GM23338 (cell line): ENCODE measurements at regions not wholly inside any gene's neighbourhood (a gene's known extent, or its start where the extent isn't known, plus 50 kb on each side); places are given as distances from the start of the nearest gene placed in this dataset.

ENCODE experiments used
- ATAC-seq: fragments of 200-7000 bp; cut with Tn5 transposase; 3 replicates; pipeline ENCODE4 v1.9.1; 2020
- DNase-seq: peaks from one replicate; pipeline ENCODE4 v3.0.0-alpha.2; 2015; ENCODE audit warnings: low spot score
- H2AFZ ChIP-seq: fragments of 200-600 bp; sonication (generic); 2 replicates; pipeline ENCODE4 v1.8.0; 2016; ENCODE audit warnings: antibody characterized with exemption, mild to moderate bottlenecking, moderate library complexity
- H3F3A ChIP-seq: fragments of 200-600 bp; sonication (generic); replicated peaks from 2 replicates; pipeline ENCODE4 v1.8.0; 2017; ENCODE audit warnings: antibody characterized with exemption, mixed run types, low read depth
- H3K27ac ChIP-seq: fragments of 200-600 bp; sonication (generic); 2 replicates; pipeline ENCODE4 v1.6.1; 2016; ENCODE audit warnings: low read depth
- H3K27me3 ChIP-seq: fragments of 200-600 bp; sonication (generic); 2 replicates; pipeline ENCODE4 v1.8.0; 2016; ENCODE audit warnings: mild to moderate bottlenecking, mixed run types, moderate library complexity; ENCODE audit not compliant: insufficient read depth
- H3K36me3 ChIP-seq: fragments of 200-600 bp; sonication (generic); 2 replicates; pipeline ENCODE4 v1.8.0; 2016; ENCODE audit warnings: mild to moderate bottlenecking; ENCODE audit not compliant: insufficient read depth
- H3K4me1 ChIP-seq: fragments of 200-600 bp; sonication (generic); 2 replicates; pipeline ENCODE4 v1.8.0; 2016; ENCODE audit warnings: mild to moderate bottlenecking, moderate library complexity; ENCODE audit not compliant: insufficient read depth
- H3K4me2 ChIP-seq: fragments of 200-600 bp; sonication (generic); 2 replicates; pipeline ENCODE4 v1.7.1; 2017; ENCODE audit warnings: mixed run types
- H3K4me3 ChIP-seq: fragments of 200-600 bp; sonication (generic); 2 replicates; pipeline ENCODE4 v1.6.1; 2016; ENCODE audit warnings: mixed run types
- H3K79me2 ChIP-seq: fragments of 200-600 bp; sonication (generic); replicated peaks from 2 replicates; pipeline ENCODE4 v1.8.0; 2017; ENCODE audit warnings: mild to moderate bottlenecking; ENCODE audit not compliant: insufficient read depth
- H3K9me2 ChIP-seq: fragments of 200-600 bp; sonication (generic); 2 replicates; pipeline ENCODE4 v1.8.0; 2017; ENCODE audit not compliant: insufficient read depth
- H4K20me1 ChIP-seq: fragments of 200-600 bp; sonication (generic); replicated peaks from 2 replicates; pipeline ENCODE4 v1.8.0; 2017; ENCODE audit warnings: mild to moderate bottlenecking; ENCODE audit not compliant: insufficient read depth
- H3K27ac Mint-ChIP-seq: 2 replicates; pipeline ENCODE4 v1.8.0; 2020; ENCODE audit warnings: inconsistent platforms, mild to moderate bottlenecking, moderate library complexity, mixed read lengths
- H3K27me3 Mint-ChIP-seq: 3 replicates; pipeline ENCODE4 v1.8.0; 2022; ENCODE audit warnings: low read depth, mild to moderate bottlenecking, moderate library complexity, mixed read lengths, inconsistent platforms; ENCODE audit not compliant: insufficient read depth, poor library complexity
- H3K36me3 Mint-ChIP-seq: 3 replicates; pipeline ENCODE4 v1.8.0; 2021; ENCODE audit warnings: low read depth, mild to moderate bottlenecking, inconsistent platforms, moderate library complexity, mixed read lengths
- H3K4me1 Mint-ChIP-seq: 3 replicates; pipeline ENCODE4 v1.8.0; 2020; ENCODE audit warnings: mild to moderate bottlenecking, inconsistent platforms, mixed read lengths
- H3K4me3 Mint-ChIP-seq: 3 replicates; pipeline ENCODE4 v1.8.0; 2021; ENCODE audit warnings: moderate library complexity, mild to moderate bottlenecking, inconsistent platforms, mixed read lengths
- H3K9me3 Mint-ChIP-seq: 3 replicates; pipeline ENCODE4 v1.8.0; 2020; ENCODE audit warnings: moderate library complexity, mild to moderate bottlenecking, inconsistent platforms, mixed read lengths
- CREB1 ChIP-seq: fragments of 250-450 bp; sonication (Bioruptor Pico); IDR thresholded peaks from 2 replicates; pipeline ENCODE4 v1.5.0; 2020; ENCODE audit warnings: low read depth, mild to moderate bottlenecking, moderate library complexity
- EZH2phosphoT487 ChIP-seq: fragments of 200-600 bp; sonication (generic); IDR thresholded peaks from one replicate; pipeline ENCODE4 v1.8.1; 2018; ENCODE audit warnings: antibody characterized with exemption; ENCODE audit not compliant: unreplicated experiment
- NANOG ChIP-seq: IDR thresholded peaks from 2 replicates; pipeline ENCODE4 v1.6.1; 2016; ENCODE audit warnings: antibody characterized with exemption, borderline replicate concordance
- POLR2AphosphoS5 ChIP-seq: IDR thresholded peaks from 2 replicates; pipeline ENCODE4 v1.6.1; 2016; ENCODE audit warnings: antibody characterized with exemption, low read depth
- STAT1 ChIP-seq: IDR thresholded peaks from one replicate; pipeline ENCODE4 v1.6.1; 2016; ENCODE audit warnings: antibody characterized with exemption; ENCODE audit not compliant: unreplicated experiment
- ZNF114 ChIP-seq: fragments of 250-450 bp; sonication (Bioruptor Pico); IDR thresholded peaks from 2 replicates; pipeline ENCODE4 v1.5.0; 2020; ENCODE audit warnings: mild to moderate bottlenecking, moderate library complexity
- TF ChIP-seq, protein P1 (sequence below), 2 experiments: fragments of 200-600 bp in 1 of 2; sonication (generic) in 1 of 2; conservative IDR thresholded peaks; 2 replicates each; pipeline versions ENCODE4 v1.5.1 to v1.6.1; 2016 to 2017; ENCODE audit warnings: antibody characterized with exemption in 2 of 2, low read depth in 2 of 2, mild to moderate bottlenecking in 2 of 2, moderate library complexity in 1 of 2

DNA sequence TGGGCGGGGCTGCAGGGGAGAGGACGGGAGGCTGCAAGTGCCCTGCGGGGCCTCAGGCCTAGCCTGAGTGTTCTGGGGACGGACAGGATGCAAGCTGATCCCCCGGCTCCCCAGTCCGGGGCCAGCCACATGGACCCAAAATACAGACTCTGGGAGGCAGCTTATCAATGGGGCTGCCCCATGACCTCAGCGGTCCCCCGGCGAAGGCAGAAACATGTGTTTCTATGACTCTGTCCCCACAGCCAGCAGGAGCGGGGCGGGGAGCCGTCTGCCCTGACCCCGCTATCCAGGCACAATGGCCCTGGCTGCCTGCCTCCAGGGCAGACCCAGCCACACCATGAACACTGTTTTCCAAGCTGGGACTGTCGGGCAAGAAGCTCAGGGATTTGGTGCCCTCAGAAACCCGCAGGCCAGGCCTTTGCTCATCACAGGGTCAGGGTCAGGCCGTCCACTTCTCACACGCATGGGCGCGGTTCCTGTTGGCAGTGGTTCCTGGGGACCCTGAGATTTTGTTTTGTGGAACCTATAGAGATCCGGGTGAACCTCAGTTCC lies 75.0 kb downstream of the RFLNA start:
- H3K4me1 ChIP-seq = no peaks in the 10 kb centered on the region
- TF ChIP-seq POLR2AphosphoS5 = no peak
- TF ChIP-seq ZNF114 = no peak
- no peak for TF ChIP-seq CREB1 (CRISPR knock-in tag)
- TF ChIP-seq, protein P1, sequence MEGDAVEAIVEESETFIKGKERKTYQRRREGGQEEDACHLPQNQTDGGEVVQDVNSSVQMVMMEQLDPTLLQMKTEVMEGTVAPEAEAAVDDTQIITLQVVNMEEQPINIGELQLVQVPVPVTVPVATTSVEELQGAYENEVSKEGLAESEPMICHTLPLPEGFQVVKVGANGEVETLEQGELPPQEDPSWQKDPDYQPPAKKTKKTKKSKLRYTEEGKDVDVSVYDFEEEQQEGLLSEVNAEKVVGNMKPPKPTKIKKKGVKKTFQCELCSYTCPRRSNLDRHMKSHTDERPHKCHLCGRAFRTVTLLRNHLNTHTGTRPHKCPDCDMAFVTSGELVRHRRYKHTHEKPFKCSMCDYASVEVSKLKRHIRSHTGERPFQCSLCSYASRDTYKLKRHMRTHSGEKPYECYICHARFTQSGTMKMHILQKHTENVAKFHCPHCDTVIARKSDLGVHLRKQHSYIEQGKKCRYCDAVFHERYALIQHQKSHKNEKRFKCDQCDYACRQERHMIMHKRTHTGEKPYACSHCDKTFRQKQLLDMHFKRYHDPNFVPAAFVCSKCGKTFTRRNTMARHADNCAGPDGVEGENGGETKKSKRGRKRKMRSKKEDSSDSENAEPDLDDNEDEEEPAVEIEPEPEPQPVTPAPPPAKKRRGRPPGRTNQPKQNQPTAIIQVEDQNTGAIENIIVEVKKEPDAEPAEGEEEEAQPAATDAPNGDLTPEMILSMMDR (conservative IDR thresholded peaks at IDR 0.05; ENCODE audit: low read depth in 2 of 2) = no peak
- H3K4me3 Mint-ChIP-seq = no peak overlapping the region
- no peaks in the 10 kb centered on the region for H3F3A ChIP-seq
- no peak overlapping the region for H3K4me3 ChIP-seq
- no peaks in the 10 kb centered on the region for H3K4me1 Mint-ChIP-seq
- H3K27ac Mint-ChIP-seq = no peak overlapping the region
- no peaks in the 10 kb centered on the region for H3K36me3 ChIP-seq
- no peaks in the 10 kb centered on the region; the same call in 1 of the 2 replicates for H4K20me1 ChIP-seq
- no peaks in the 10 kb centered on the region for H3K9me2 ChIP-seq
- H3K27ac ChIP-seq = no peak overlapping the region
- ATAC-seq (no peak), DNase-seq (no peak)
- H3K4me2 ChIP-seq = no peak overlapping the region
- H3K9me3 Mint-ChIP-seq = no peaks in the 10 kb centered on the region
- no peaks in the 10 kb centered on the region for H3K27me3 ChIP-seq
- no peak overlapping the region for H2AFZ ChIP-seq
- peaks cover 2% of the 10 kb centered on the region for H3K27me3 Mint-ChIP-seq
- peaks cover 17% of the 10 kb centered on the region for H3K36me3 Mint-ChIP-seq
- H3K79me2 ChIP-seq = 0 out of 2 replicates have a peak, but pooled peaks cover 5% of the 10 kb centered on the region

DNA sequence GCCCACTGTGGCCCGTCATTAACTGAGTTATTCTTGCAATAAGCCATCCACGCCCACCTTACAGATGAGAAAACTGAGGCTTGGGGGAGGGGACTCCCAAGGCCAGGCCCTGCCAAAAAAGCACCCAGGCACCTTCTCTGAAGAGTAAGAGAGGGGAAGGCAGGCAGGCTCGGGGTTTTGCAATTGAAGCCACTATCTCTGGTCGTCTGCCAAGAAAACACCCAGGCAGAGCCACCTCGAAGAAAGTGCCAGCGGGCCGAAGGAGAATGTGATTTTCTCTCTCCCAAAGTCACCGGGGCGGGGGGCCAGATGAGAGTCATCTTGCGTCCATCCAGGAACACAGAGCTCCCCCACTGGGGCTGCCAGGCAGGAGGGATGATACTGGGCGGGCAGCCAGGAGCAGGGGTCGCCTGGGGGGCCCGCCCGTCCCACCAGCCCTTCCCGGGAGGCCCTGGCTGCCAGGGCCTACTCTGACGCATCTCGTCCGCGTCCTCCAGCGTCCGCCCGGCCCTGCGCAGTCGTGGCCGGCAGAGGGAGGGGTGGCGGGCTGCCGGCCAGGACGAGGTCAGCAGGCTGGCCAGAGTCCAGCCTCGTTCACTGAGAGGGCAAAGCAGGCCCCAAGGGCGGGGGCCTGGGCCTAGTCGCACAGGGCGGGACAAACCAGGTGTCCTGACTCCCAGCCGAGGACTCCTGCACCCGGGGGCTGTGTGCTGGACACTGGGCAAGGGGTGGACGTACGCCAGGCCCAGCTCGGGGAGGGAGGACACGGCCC lies 74.3 kb downstream of the RFLNA start:
- no peaks in the 10 kb centered on the region for H3K9me3 Mint-ChIP-seq
- H3K79me2 ChIP-seq = 0 out of 2 replicates have a peak, but pooled peaks cover 5% of the 10 kb centered on the region
- no peaks in the 10 kb centered on the region for H3K4me1 Mint-ChIP-seq
- H4K20me1 ChIP-seq = no peaks in the 10 kb centered on the region; the same call in 1 of the 2 replicates
- DNase-seq = no peak
- H3K9me2 ChIP-seq = no peaks in the 10 kb centered on the region
- no peak overlapping the region for H3K27ac ChIP-seq
- H3F3A ChIP-seq = no peaks in the 10 kb centered on the region
- no peaks in the 10 kb centered on the region for H3K4me1 ChIP-seq
- peaks cover 2% of the 10 kb centered on the region for H3K27me3 Mint-ChIP-seq
- H3K27ac Mint-ChIP-seq = no peak overlapping the region
- H2AFZ ChIP-seq = no peak overlapping the region
- TF ChIP-seq STAT1 (no peak), NANOG (no peak)
- H3K4me2 ChIP-seq = no peak overlapping the region
- peaks cover 17% of the 10 kb centered on the region; the same call in 2 of the 3 replicates for H3K36me3 Mint-ChIP-seq
- no peak for ATAC-seq
- H3K4me3 Mint-ChIP-seq = no peak overlapping the region
- H3K36me3 ChIP-seq = no peaks in the 10 kb centered on the region
- H3K4me3 ChIP-seq = no peak overlapping the region
- no peaks in the 10 kb centered on the region for H3K27me3 ChIP-seq

DNA sequence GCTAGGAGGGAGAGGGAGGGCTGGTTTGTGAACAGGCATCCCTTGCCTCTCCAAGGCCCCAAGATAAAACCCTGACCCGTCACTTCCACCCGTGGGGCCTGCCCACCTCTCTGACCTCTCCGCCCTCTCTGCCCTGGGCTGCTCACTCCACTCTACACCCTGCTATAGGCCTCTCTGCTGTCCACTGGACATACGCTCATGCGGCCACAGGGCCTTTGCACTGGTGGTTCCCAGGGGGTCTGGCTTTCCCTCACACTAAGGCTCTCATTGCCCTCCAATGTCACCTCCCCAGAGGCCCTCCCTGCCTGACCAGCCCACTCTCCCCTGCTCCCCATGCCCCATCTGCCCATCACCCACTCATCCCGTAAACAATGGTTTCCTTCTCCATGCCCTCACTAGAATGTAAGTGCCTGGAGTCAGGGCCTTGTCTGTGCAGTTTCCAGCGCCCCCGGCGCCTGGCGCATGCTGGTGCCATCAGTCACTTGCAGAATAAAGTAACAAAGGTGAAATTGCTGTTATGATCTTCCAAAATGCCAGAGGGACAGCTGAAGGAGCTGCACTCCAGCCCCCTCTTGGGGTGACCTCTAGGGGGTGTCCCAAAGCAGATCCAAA lies 73.6 kb downstream of the RFLNA start:
- H3K9me3 Mint-ChIP-seq = no peaks in the 10 kb centered on the region
- Histone ChIP-seq H4K20me1 (no peaks in the 10 kb centered on the region; the same call in 1 of the 2 replicates), H3K9me2 (no peaks in the 10 kb centered on the region), H2AFZ (no peak overlapping the region), H3K27ac (no peak overlapping the region), H3K4me3 (no peak overlapping the region), H3K4me1 (no peaks in the 10 kb centered on the region), H3K4me2 (no peak overlapping the region), H3K79me2 (0 out of 2 replicates have a peak, but pooled peaks cover 5% of the 10 kb centered on the region), H3K27me3 (no peaks in the 10 kb centered on the region), H3K36me3 (no peaks in the 10 kb centered on the region), H3F3A (no peaks in the 10 kb centered on the region)
- ATAC-seq = no peak
- DNase-seq = no peak
- TF ChIP-seq, protein P1 (conservative IDR thresholded peaks at IDR 0.05; ENCODE audit: low read depth in 2 of 2) = peak; percentile 23 to 26; a peak in 2 of 4 replicates
- no peak for TF ChIP-seq EZH2phosphoT487
- no peaks in the 10 kb centered on the region for H3K4me1 Mint-ChIP-seq
- peaks cover 2% of the 10 kb centered on the region for H3K27me3 Mint-ChIP-seq
- H3K4me3 Mint-ChIP-seq = no peak overlapping the region
- H3K36me3 Mint-ChIP-seq = peaks cover 17% of the 10 kb centered on the region; the same call in 2 of the 3 replicates
- H3K27ac Mint-ChIP-seq = no peak overlapping the region
